GM19372 (cell line): ENCODE measurements at regions not wholly inside any gene's neighbourhood (a gene's known extent, or its start where the extent isn't known, plus 50 kb on each side); places are given as distances from the start of the nearest gene placed in this dataset.

ENCODE experiments used
- ATAC-seq: cut with Tn5 transposase; IDR thresholded peaks from one replicate; pipeline ENCODE4 v1.9.1; 2021; ENCODE audit warnings: mild to moderate bottlenecking, low read depth, moderate library complexity; ENCODE audit not compliant: unreplicated experiment

DNA sequence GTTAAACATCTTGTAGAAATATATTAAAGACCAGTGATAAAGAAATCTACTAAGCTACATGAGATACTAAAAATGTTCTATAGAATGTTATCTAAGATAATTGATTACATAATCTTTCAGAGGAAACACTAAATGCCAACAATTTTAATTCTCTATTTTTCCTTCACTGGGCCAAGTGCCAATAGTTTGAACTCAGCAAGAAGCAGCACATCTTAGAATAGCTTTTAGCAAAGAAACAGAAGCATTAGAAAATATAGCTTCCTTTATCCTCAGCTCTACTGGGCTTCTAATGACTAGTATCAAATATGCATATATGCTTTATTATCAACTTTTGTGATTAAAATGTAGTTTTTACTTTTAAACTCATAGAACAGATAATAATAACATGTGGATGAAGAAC lies 461.4 kb upstream of the USP15 start:
- ATAC-seq, result no peak

- no peak for ATAC-seq
Observed at GRCh38 chr12:61804301-61804700, 455.9 kb upstream of the USP15 start.

GRCh38 chr12:61808856-61809255 lies 451.3 kb upstream of the USP15 start:
- no peak for ATAC-seq

- ATAC-seq, result no peak
Observed at GRCh38 chr12:61810486-61810885, 449.7 kb upstream of the USP15 start.

- no peak for ATAC-seq
Observed at GRCh38 chr12:61821381-61821780, 438.8 kb upstream of the USP15 start.

- no peak for ATAC-seq
Observed at GRCh38 chr12:61823102-61823501, 437.1 kb upstream of the USP15 start.

DNA sequence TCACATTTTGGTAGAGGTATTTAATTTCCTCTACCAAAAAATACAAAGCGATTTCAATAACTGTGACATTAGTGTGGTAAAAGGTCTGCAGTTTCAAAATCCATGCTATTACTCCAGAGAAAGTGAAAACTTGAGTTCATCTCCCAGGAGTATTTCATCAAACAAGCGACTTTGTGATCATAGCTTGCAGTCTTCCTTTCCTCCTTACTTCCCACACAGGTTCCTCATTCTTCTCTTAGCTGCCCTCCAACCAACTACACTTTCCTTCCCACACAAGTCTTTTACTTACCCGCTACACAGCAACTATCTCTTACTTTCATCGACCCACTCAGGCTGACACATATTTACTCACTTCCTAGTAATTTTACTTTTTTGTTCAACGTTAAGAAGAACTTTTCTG lies 413.4 kb upstream of the USP15 start:
- no peak for ATAC-seq

DNA sequence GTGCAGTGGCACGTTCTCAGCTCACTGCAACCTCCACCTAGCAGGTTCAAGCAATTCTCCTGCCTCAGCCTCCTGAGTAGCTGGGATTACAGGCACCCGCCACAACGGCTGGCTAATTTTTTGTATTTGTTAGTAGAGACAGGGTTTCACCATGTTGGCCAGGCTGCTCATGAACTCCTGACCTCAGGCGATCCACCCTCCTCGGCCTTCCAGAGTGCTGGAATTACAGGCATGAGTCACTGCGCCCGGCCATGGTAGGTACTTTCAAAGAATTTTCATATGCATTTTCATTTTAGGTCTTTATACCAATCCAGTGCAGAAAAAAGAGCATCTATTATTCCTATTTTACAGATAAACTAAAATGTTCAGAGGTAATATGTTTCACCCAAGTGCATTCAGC lies 411.3 kb upstream of the USP15 start:
- no peak for ATAC-seq

DNA sequence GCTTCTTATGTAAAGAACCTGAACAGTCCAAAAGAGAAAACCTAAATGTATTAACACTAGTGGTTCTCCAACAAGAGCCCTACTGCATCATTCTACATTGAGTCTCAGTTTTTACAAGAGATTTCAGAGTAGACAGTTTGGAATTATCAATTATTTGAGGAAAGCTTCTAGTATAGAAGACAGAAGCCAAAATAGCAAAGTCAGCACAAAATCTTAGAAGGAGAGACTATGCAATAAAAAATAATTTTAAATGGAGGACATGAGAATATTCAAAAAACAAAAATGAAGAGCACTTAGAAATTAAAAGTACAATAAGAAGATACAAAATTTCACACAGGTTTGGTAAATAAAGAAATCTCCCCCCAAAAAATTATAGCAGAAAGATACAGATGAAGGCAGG lies 406.3 kb upstream of the USP15 start:
- ATAC-seq, result no peak

- no peak for ATAC-seq
Observed at GRCh38 chr12:61854902-61855301, 405.3 kb upstream of the USP15 start.

DNA sequence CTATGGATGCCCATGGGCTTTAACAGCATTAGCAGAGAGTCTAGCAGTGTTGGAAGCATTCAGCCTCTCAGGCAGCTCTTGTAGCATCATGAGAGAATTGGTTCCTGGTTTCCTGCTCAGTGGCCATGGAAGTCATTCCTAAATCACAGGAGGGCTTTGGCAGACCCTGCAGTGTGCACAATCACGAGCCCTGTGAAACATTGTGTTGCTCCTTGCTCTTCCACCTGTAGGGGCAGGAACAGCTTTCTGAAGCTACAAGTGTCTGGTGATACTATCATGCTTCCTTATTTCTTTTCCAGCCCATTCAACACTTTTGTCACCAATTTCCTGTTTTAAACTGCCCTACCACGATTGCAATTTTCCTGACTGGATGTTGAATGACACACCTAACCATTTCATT lies 402.2 kb upstream of the USP15 start:
- ATAC-seq, result no peak

DNA sequence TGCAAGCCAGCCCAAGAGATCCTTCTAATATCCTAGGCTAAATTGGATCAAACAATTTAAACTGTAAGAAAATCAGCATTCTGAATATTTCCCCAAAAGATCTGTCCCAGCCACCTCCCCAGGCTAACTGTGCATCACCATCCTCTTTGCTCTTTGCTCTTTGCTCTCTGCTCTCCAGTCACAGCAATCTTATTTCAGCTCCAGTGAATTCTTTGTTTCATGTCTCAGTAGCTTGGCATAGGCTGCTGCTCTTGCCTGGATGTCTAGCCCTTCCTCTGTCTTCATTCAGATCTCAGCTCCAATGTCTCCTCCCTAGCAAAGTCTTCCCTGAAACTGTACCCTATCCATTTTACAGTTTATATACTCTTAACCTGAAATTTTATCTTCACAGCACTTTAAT lies 399.8 kb upstream of the USP15 start:
- ATAC-seq, result no peak

- ATAC-seq, result no peak
Observed at GRCh38 chr12:61862986-61863385, 397.2 kb upstream of the USP15 start.

- ATAC-seq, result no peak
Observed at GRCh38 chr12:61863811-61864210, 396.4 kb upstream of the USP15 start.

- no peak for ATAC-seq
Observed at GRCh38 chr12:61869796-61870195, 390.4 kb upstream of the USP15 start.

- ATAC-seq, result no peak
Observed at GRCh38 chr12:61870658-61871484, 389.3 kb upstream of the USP15 start.

- no peak for ATAC-seq
Observed at GRCh38 chr12:61871485-61871810, 388.8 kb upstream of the USP15 start.

DNA sequence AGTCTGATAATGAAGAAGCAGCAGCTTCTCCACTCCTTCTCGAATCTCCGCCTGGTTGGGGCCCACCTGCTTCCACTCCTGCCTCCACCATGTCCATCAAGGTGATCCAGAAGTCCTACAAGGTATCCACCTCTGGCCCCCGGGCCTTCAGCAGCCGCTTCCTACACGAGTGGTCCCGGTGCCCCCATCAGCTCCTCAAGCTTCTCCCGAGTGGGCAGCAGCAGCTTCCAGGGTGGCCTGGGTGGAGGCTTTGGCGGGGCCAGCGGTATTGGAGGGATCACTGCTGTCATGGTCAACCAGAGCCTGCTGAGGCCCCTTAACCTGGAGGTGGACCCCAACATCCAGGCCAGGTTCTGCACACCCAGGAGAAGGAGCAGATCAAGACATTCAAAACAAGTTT lies 381.0 kb upstream of the USP15 start:
- no peak for ATAC-seq

GRCh38 chr12:61880186-61880585 lies 380.0 kb upstream of the USP15 start:
- no peak for ATAC-seq

DNA sequence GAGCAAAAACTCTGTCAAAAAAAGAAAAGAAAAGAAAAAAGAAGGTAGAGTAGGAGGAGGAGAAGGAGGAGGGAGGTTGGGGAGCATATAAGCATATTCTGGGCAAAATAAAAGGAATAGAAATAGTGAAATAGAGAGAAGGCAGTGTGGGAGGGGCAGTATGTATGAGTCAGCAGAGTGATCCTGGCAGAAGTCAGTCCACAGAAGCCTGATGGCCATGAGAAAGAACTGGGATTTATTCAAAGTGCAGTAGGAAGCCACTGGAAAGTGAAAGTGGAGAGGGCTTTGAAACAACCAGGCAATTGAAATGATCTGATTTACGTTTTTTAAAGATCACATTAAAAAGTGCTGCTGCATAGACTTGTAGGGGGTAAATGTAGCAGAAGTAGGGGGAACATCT lies 368.6 kb upstream of the USP15 start:
- no peak for ATAC-seq

- ATAC-seq, result no peak
Observed at GRCh38 chr12:61894168-61894567, 366.0 kb upstream of the USP15 start.

- ATAC-seq, result no peak
Observed at GRCh38 chr12:61896436-61896835, 363.8 kb upstream of the USP15 start.

DNA sequence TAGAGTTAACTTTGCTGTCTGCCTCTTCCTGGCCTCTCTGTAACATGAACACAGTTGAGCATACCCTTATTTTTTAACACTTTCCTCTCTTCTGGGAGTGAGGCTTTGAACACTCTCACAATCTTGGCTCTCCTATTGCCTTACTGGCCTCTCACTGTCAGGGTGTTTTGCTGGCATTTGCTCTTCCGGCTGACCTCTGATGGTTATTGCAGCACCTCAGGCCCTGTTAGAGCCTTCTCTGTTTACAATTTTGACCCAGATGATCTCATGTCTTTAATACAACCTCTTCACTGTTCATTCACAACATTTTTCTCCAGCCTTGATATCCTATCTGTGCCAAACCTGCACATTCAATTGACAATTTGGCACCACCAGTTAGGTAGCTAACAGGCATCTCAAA lies 357.8 kb upstream of the USP15 start:
- no peak for ATAC-seq
